Activated CD8-positive, alpha-beta memory T cell treated with anti-CD3 and anti-CD28 coated beads for 1 hour (primary cell): ENCODE measurements at regions not wholly inside any gene's neighbourhood (a gene's known extent, or its start where the extent isn't known, plus 50 kb on each side); places are given as distances from the start of the nearest gene placed in this dataset.

Experiments used
- DNase-seq, 2 donors: peaks; one replicate each; pipeline ENCODE4 v3.0.0-alpha.2; 2020; ENCODE audit warnings: low read depth in 1 of 2; ENCODE audit errors: extremely low read depth in 1 of 2

DNA sequence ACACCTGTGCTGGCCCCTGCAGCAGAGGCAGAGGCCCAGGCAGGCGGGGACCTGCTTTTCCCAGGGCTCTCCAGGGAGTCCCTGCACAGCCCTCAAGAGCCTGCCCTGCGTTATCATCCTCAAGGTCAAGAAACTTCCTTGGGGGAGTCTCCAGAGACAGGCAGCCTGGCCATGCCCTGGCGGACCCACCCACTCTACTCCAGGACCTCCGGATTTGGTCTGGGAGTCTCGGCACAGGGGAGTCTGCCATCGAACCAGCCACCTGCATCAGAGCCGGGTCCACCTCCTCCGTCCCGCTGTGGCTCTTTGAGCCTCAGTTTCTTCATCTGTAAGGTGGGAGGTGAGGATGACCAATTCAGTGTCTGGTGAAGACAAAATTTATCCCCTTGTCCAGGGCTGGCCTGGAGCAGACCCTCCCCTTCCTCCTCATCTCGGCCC is 75.3 kb upstream of the TNRC6C start:
- DNase-seq = no peak

- DNase-seq = no peak
Observed at GRCh38 chr17:77884019-77884418, 74.5 kb upstream of the TNRC6C start.

GRCh38 chr17:77884967-77885641 is 73.4 kb upstream of the TNRC6C start:
- no peak for DNase-seq

GRCh38 chr17:77885678-77886386 is 72.7 kb upstream of the TNRC6C start:
- DNase-seq = no peak

- no peak for DNase-seq
Observed at GRCh38 chr17:77886387-77886728, 72.1 kb upstream of the TNRC6C start.

- no peak for DNase-seq
Observed at GRCh38 chr17:77887110-77887463, 71.4 kb upstream of the TNRC6C start.

DNA sequence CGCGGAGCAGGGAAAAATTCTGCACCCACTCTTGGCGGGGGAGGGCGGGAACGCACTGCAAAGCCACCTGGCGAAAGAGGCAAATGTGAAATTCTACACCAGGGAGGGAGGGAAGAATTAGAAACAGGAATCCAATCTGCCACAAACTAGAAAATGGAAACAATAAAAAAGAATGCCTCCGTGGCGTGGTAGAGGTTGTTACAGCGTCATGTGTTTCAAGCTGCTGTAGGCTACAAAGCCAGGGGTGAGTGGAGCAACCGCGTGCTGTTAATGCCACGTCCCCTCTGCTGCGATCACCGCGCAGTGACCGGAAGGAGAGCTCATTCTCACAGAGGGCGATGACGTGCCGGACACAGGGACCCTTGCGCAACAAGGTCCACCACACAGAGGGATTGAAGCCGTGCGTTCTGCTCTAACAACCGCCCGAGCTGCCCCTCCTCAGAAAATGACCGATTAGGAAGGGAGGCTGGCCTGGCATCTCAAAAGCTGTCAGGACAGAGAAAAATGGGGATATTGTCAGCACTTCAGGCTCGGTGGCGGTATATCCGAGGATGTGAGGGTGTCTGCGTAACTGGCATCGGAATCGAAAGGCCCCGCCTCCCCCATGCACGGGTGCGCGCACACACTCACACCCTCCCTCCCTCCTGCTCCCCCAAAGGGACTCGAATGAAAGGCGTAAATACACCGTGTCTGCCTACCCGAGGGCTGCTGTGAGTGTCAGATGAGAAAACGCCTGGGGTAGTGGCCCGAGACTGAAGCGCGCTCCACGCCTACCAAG is 70.8 kb upstream of the TNRC6C start:
- peak; percentile 61 to 62 for DNase-seq

- DNase-seq = no peak
Observed at GRCh38 chr17:77888242-77889134, 70.0 kb upstream of the TNRC6C start.

DNA sequence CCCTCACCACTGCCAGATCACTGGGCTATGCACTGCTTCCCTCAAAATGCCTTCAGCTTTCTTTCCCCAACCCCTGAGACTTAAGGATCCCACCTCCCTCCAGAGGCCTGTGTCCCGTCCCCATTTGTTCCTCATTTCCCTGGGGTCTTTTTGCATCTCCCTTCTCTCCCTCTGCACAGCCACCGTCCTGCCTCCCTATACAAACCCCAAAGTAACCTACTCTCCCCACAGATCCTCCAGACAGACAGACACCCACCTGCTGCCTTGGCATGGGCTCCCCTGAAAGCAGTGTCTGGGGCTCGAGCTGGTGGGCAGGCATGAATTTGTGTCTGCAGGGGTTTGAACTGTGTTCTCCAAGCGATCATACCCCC is 69.4 kb upstream of the TNRC6C start:
- no peak for DNase-seq

DNA sequence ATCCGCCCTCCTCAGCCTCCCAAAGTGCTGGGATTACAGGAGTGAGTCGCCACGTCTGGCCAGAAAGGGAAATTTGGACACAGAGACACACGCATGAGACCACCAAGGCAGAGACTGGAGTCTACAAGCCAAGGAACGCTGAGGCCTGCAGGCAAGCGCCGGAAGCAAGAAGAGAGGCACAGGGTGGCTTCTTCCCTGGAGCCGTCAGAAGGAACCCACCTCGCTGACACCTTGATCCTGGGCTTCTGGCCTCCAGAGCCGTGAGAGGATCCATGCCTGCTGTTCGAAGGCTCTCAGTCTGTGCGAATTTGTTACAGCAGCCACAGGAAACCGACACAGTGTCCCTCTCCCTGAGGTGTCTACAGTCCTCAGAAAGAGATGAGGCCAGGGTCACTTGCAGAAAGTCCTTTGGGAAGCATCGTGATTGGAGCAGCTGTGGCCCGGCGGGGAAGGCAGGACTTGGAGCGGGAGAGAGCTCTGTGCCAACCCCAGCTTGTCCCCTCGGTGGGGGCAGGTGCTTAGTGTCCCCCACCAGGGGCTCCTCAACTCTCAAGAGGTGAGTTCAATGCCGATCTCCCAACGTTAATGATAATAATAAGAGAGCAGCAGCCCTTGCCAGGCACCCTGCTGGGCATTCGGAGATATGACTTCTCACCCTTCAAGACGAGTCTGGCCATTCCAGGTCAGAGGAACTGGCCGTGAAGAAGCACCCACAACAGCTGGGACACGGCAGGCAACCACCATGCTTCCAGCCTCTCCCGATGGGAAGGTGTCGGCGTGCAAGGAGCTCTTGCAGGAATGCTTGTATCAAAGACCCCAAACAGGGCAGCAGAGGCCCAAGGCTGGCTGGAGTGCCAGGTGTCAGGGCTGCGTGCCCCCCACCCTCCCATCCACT is 68.4 kb upstream of the TNRC6C start:
- DNase-seq = no peak

GRCh38 chr17:77890771-77891170 is 67.7 kb upstream of the TNRC6C start:
- no peak for DNase-seq

GRCh38 chr17:77891602-77892001 is 66.9 kb upstream of the TNRC6C start:
- no peak for DNase-seq

GRCh38 chr17:77892031-77892430 is 66.5 kb upstream of the TNRC6C start:
- DNase-seq = no peak

GRCh38 chr17:77892469-77893143 is 65.9 kb upstream of the TNRC6C start:
- no peak for DNase-seq

DNA sequence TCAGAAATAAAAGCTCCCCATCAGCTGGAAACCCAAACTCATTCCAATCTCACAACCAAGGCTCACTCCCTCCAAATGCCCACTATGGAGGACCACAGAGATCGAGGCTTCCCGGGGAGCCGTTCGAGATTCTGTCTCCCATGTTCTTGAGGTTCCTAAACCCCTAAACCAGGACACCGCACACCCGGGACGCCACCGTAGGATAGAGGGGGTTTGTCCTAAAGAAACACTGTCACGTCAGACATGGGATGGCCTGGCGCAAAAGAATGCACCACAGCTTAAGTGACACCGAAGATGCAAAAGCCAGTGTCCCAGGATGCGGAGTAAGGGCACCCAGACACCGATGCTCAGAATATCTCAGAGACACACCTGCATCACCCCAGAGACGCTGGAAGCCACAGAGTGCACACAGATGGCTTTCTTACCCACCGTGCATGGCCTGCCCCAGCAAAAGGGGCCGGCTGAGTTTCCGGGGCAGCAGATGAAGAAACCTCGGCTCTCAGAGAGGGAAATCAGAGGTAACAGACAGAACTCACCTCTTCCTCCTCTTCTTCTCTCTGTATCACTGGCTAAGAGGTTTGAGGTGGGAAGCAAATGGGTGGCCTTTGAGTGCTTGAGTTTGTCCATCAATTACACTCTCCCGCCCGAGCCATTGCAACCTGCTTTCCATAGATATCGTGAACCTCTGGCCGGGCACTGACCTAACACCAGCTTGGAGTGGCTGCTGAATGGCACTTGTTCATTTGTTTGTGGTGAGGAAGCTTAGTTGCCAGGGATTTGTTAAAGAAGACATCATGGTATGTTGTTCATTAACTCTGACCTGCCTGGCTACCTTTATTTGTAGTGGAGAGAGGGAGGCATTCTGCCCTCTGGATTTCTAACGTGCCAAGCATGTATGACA is 65.1 kb upstream of the TNRC6C start:
- no peak for DNase-seq

DNA sequence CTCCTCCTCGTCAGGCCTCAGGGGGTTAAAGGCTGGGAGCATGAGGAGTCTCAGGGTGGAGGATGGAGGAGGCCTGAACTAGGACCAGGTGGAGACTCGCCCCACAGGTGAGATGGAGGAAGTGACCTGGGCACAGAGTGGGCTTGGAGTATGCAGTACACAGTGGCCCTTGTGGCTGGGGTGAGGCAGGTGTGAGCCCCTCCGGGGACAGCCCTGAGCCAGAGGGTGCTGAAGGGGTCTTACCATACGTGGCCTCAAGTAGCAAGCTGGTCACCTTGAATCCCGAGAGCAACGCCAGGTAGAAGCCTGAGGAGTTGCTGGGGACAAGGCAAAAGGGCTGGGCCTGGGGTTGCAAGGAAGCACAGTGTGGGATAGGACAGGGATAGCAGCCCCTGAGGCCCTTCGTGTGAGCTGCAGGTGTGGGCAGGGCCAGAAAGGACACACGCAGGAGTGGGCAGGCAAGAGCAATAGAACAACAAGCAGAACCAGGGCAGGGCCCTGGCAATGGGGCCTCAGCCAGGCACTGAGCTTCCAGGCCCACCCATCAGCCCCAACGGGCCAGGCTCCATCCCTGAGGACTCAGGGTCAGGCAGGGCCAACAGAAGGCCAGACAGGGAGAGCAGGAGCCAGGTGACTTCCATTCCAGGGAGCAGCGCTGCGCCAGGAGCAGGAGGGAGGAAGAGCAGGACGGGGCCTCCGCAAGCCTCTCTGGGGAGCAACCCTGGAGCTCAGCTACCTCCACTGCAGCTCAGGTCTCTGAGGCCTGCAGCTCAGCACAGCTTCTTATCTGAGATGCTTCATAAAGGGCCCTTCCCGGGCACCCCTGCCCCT is 64.2 kb upstream of the TNRC6C start:
- no peak for DNase-seq

DNA sequence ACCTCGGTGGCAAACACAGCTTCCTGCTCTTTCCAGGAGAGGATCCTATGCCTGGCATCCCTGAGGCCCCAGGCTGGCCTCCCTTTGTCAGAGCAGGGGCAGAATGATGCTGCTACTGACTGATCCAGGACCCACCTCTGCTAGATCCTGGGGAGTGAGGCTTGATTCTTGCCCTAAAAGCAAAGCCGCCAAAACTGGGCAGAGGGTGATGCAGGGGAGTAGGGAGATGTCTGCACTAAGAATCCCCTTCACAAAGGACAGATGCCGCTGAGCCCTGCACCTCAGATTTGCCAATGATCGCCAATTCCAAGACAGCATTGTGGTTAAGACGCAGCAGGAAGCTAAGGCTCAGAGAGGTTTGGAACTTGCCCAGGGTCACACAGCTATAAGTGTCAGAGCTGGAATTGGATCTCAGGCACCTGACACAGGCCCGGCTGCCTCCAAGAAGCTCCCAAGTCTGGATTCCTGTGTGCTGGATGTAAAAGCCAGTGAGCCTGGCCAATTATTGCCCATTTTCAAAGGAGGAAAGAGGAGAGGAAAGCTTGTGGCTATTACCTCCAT is 60.7 kb upstream of the TNRC6C start:
- no peak for DNase-seq
